Smooth muscle cell (in vitro differentiated cells): ENCODE measurements at regions not wholly inside any gene's neighbourhood (a gene's known extent, or its start where the extent isn't known, plus 50 kb on each side); places are given as distances from the start of the nearest gene placed in this dataset.

Experiments
- DNase-seq: peaks from one replicate; lab custom pipeline; 2025; ENCODE audit not compliant: unreplicated experiment; lab: John Stamatoyannopoulos, UW
- H2AFZ ChIP-seq: fragments of 200-600 bp; sonication (generic); 2 replicates; pipeline ENCODE4 v1.6.0; 2016; ENCODE audit warnings: antibody characterized with exemption, low read depth, mild to moderate bottlenecking
- H3F3A ChIP-seq: fragments of 200-600 bp; sonication (generic); 2 replicates; pipeline ENCODE4 v1.6.0; 2017; ENCODE audit warnings: antibody characterized with exemption, low read depth
- H3K27ac ChIP-seq: fragments of 200-600 bp; sonication (generic); 2 replicates; pipeline ENCODE4 v1.5.1; 2016; ENCODE audit warnings: low read depth, mild to moderate bottlenecking
- H3K27me3 ChIP-seq: fragments of 200-600 bp; sonication (generic); 2 replicates; pipeline ENCODE4 v1.6.1; 2016; ENCODE audit warnings: low read depth, mild to moderate bottlenecking
- H3K36me3 ChIP-seq: fragments of 200-600 bp; sonication (generic); 2 replicates; pipeline ENCODE4 v1.5.1; 2016; ENCODE audit warnings: low read depth
- H3K4me1 ChIP-seq: fragments of 200-600 bp; sonication (generic); 2 replicates; pipeline ENCODE4 v1.5.1; 2016; ENCODE audit warnings: low read depth
- H3K4me2 ChIP-seq: fragments of 200-600 bp; sonication (generic); 2 replicates; pipeline ENCODE4 v1.6.0; 2016; ENCODE audit warnings: mild to moderate bottlenecking
- H3K4me3 ChIP-seq: fragments of 200-600 bp; sonication (generic); 2 replicates; pipeline ENCODE4 v1.5.1; 2016; ENCODE audit warnings: mild to moderate bottlenecking
- H3K79me2 ChIP-seq: fragments of 200-600 bp; sonication (generic); 2 replicates; pipeline ENCODE4 v1.6.0; 2016; ENCODE audit warnings: low read depth, mild to moderate bottlenecking
- H3K9ac ChIP-seq: fragments of 200-600 bp; sonication (generic); 2 replicates; pipeline ENCODE4 v1.6.0; 2016; ENCODE audit warnings: low read depth
- H3K9me3 ChIP-seq: fragments of 200-600 bp; sonication (generic); replicated peaks from 2 replicates; pipeline ENCODE4 v1.5.1; 2016; ENCODE audit warnings: low read depth
- H4K20me1 ChIP-seq: fragments of 200-600 bp; sonication (generic); 2 replicates; pipeline ENCODE4 v1.6.0; 2016; ENCODE audit warnings: low read depth
- WGBS: methylation state at CpG from one replicate; pipeline ENCODE4 v1.1.7; 2016; ENCODE audit warnings: low lambda C conversion rate; 5-methylcytosine and 5-hydroxymethylcytosine counted together
- TF ChIP-seq, protein P1 (sequence below): fragments of 200-600 bp; sonication (generic); IDR thresholded peaks from 2 replicates; pipeline ENCODE4 v1.5.1; 2017; ENCODE audit warnings: borderline replicate concordance, mild to moderate bottlenecking, antibody characterized with exemption; ENCODE audit not compliant: insufficient read depth, poor library complexity, severe bottlenecking

DNA sequence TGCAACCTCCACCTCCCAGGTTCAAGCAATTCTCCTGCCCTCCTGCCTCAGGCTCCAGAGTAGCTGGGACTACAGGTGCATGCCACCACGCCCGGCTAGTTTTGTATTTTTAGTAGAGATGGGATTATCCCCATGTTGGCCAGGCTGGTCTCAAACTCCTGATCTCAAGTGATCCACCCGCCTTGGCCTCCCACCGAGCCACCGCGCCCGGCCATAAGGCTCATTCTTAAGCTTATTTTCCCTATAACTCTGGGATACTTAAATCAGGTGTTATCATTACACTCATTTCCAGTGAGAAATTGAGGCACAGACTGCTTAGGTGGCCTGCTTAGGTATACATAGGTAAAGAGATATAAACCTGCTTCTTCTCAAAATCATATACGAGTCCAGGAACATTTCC, 188.3 kb upstream of the MTNR1B start:
- Histone ChIP-seq H2AFZ (no peak overlapping the region), H3K9me3 (no peaks in the 10 kb centered on the region), H3K79me2 (no peaks in the 10 kb centered on the region), H3K4me3 (no peak overlapping the region), H3K4me1 (peaks cover 10% of the 10 kb centered on the region), H4K20me1 (no peaks in the 10 kb centered on the region), H3K9ac (no peak overlapping the region), H3K4me2 (no peak overlapping the region), H3K27me3 (no peaks in the 10 kb centered on the region), H3K36me3 (no peaks in the 10 kb centered on the region), H3K27ac (no peak overlapping the region), H3F3A (no peaks in the 10 kb centered on the region)
- WGBS = 96% methylated on average over 8 of the region's 8 CpGs
- DNase-seq = no peak
- TF ChIP-seq, protein P1, sequence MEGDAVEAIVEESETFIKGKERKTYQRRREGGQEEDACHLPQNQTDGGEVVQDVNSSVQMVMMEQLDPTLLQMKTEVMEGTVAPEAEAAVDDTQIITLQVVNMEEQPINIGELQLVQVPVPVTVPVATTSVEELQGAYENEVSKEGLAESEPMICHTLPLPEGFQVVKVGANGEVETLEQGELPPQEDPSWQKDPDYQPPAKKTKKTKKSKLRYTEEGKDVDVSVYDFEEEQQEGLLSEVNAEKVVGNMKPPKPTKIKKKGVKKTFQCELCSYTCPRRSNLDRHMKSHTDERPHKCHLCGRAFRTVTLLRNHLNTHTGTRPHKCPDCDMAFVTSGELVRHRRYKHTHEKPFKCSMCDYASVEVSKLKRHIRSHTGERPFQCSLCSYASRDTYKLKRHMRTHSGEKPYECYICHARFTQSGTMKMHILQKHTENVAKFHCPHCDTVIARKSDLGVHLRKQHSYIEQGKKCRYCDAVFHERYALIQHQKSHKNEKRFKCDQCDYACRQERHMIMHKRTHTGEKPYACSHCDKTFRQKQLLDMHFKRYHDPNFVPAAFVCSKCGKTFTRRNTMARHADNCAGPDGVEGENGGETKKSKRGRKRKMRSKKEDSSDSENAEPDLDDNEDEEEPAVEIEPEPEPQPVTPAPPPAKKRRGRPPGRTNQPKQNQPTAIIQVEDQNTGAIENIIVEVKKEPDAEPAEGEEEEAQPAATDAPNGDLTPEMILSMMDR = no peak

DNA sequence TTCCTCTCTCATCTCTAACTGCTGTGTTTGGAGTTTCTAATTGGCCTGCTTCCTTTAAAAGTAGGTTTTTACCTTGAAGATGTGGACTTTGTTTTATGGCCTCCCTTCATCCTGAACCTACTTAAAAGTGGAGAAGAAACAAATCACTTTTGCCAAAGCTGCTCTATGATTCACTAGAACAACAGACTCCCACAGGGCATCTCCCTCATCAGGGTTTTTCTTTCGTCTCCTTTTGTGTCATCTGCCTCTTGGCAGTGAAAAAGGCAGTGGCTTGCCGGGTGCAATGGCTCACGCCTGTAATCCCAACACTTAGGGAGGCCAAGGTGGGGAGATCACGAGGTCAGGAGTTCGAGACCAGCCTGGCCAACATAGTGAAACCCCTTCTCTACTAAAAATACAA, 186.6 kb upstream of the MTNR1B start:
- Histone ChIP-seq H3F3A (no peaks in the 10 kb centered on the region), H3K9me3 (no peaks in the 10 kb centered on the region), H3K4me2 (no peak overlapping the region), H3K4me3 (no peak overlapping the region), H3K27ac (no peak overlapping the region), H3K36me3 (no peaks in the 10 kb centered on the region), H2AFZ (no peak overlapping the region), H3K27me3 (no peaks in the 10 kb centered on the region), H3K9ac (no peak overlapping the region), H4K20me1 (no peaks in the 10 kb centered on the region), H3K4me1 (peaks cover 10% of the 10 kb centered on the region), H3K79me2 (no peaks in the 10 kb centered on the region)
- TF ChIP-seq, protein P1 = no peak
- 87% methylated on average over 5 of the region's 5 CpGs for WGBS
- DNase-seq = no peak

DNA sequence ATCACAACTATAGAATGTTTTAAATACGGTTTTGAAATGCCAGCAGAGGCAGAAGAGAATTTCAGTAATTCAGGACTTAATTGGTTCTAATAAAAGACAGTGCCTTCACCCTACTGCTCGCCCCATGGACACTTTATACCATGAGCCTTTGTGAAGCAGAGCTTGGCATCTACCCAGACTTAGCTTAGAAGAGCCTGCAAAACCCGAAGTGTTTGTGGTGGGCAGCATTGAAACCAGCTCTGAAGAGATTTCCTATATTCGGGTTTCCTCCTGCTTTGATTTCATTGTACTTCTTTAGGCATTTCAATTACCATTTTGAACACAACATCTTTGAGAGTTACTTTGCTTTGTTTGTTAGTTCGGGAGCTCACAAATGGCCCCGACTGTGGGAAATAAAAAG, 185.1 kb upstream of the MTNR1B start:
- Histone ChIP-seq H4K20me1 (no peaks in the 10 kb centered on the region), H3K4me3 (no peak overlapping the region), H3K36me3 (no peaks in the 10 kb centered on the region), H3K4me1 (peaks cover 10% of the 10 kb centered on the region), H3K79me2 (no peaks in the 10 kb centered on the region), H3F3A (no peaks in the 10 kb centered on the region), H3K9ac (no peak overlapping the region), H3K27me3 (no peaks in the 10 kb centered on the region), H3K27ac (no peak overlapping the region), H3K4me2 (no peak overlapping the region), H2AFZ (no peak overlapping the region), H3K9me3 (no peaks in the 10 kb centered on the region)
- WGBS = 89% methylated on average over 6 of the region's 6 CpGs
- DNase-seq = no peak
- TF ChIP-seq, protein P1 = no peak

DNA sequence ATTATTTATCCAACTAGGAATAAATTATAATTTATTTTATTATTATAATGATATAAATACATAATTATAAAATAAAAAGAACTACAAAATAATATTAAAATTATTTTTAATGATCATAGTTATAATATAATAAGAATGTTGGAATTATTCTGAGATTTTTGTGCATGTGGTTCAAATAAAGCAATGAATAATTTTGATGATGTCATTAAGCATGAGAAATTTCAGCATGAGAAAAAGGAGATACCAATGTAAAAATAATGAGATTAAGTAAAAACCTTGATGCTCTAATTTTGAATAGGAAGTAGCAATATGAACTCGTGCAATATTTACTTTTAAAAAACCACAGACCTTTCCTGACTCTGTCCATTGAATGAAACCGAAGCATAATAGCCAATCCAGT, 181.8 kb upstream of the MTNR1B start:
- no peak for DNase-seq

More for the DNA sequence above, 181.8 kb upstream of the MTNR1B start:
- Histone ChIP-seq H3F3A (no peaks in the 10 kb centered on the region), H3K27me3 (no peaks in the 10 kb centered on the region), H3K4me1 (peaks cover 10% of the 10 kb centered on the region), H3K36me3 (no peaks in the 10 kb centered on the region), H3K4me3 (no peak overlapping the region), H3K79me2 (no peaks in the 10 kb centered on the region), H3K9me3 (no peaks in the 10 kb centered on the region), H3K27ac (no peak overlapping the region), H3K9ac (no peak overlapping the region), H3K4me2 (no peak overlapping the region), H2AFZ (no peak overlapping the region), H4K20me1 (no peaks in the 10 kb centered on the region)
- WGBS = 84% methylated on average over 2 of the region's 2 CpGs
- TF ChIP-seq, protein P1 = no peak
